ENCODE measurements at regions not wholly inside any gene's neighbourhood (a gene's known extent, or its start where the extent isn't known, plus 50 kb on each side); places are given as distances from the start of the nearest gene placed in this dataset.

GRCh38 chr12:127888943-127889719, 377.8 kb upstream of the TMEM132C start:
- TF ChIP-seq, protein P1, sequence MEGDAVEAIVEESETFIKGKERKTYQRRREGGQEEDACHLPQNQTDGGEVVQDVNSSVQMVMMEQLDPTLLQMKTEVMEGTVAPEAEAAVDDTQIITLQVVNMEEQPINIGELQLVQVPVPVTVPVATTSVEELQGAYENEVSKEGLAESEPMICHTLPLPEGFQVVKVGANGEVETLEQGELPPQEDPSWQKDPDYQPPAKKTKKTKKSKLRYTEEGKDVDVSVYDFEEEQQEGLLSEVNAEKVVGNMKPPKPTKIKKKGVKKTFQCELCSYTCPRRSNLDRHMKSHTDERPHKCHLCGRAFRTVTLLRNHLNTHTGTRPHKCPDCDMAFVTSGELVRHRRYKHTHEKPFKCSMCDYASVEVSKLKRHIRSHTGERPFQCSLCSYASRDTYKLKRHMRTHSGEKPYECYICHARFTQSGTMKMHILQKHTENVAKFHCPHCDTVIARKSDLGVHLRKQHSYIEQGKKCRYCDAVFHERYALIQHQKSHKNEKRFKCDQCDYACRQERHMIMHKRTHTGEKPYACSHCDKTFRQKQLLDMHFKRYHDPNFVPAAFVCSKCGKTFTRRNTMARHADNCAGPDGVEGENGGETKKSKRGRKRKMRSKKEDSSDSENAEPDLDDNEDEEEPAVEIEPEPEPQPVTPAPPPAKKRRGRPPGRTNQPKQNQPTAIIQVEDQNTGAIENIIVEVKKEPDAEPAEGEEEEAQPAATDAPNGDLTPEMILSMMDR (IDR thresholded peaks at IDR 0.05 in 4 of 5, conservative IDR thresholded peaks at IDR 0.05 in 1 of 5), result no peak
- no peak for TF ChIP-seq POLR2A (IDR thresholded peaks at IDR 0.05)

All from gastrocnemius medialis (tissue), 4 donors.